BJ (cell line): ENCODE measurements at regions not wholly inside any gene's neighbourhood (a gene's known extent, or its start where the extent isn't known, plus 50 kb on each side); places are given as distances from the start of the nearest gene placed in this dataset.

Source experiments
- CTCF ChIA-PET: fragments of 350-600 bp; formaldehyde crosslinking; extraction: SDS; loops from one replicate; lab custom pipeline; 2021; ENCODE audit warnings: antibody characterized with exemption, inconsistent platforms; lab: Yijun Ruan, JAX
- POLR2A ChIA-PET: fragments of 300-600 bp; sonication (Branson Sonifier 250); formaldehyde crosslinking; extraction: SDS; loops from one replicate; lab custom pipeline; 2021; ENCODE audit warnings: antibody characterized with exemption; lab: Charles Lee
- DNase-seq: peaks from one replicate; pipeline ENCODE4 v3.0.0-alpha.2; 2011; ENCODE audit warnings: low read depth
- H3K27me3 ChIP-seq: 2 replicates; pipeline ENCODE4 v1.6.0; 2011; ENCODE audit warnings: low read length; ENCODE audit not compliant: control insufficient read depth, insufficient read depth
- H3K36me3 ChIP-seq: 2 replicates; pipeline ENCODE4 v1.5.1; 2011; ENCODE audit warnings: low read length; ENCODE audit not compliant: control insufficient read depth, insufficient read depth
- H3K4me3 ChIP-seq: 2 replicates; pipeline ENCODE4 v1.5.1; 2011; ENCODE audit warnings: low read depth, mild to moderate bottlenecking, control low read depth, low read length
- CTCF ChIP-seq: IDR thresholded peaks from 2 replicates; pipeline ENCODE4 v1.5.1; 2011; ENCODE audit warnings: low read depth, mild to moderate bottlenecking, control low read depth, inconsistent platforms, low read length, moderate library complexity; ENCODE audit not compliant: insufficient read depth

- Histone ChIP-seq H3K4me3 (no peak overlapping the region), H3K36me3 (no peaks in the 10 kb centered on the region), H3K27me3 (no peaks in the 10 kb centered on the region)
- no peak for DNase-seq
- ChIA-PET POLR2A (no interaction called here), CTCF (no interaction called here)
- TF ChIP-seq CTCF: no peak
These were observed 360.8 kb downstream of the SOX9 start for GRCh38 chr17:72481572-72481971.

- no peak for DNase-seq
- ChIA-PET CTCF (no interaction called here), POLR2A (no interaction called here)
- Histone ChIP-seq H3K4me3 (no peak overlapping the region), H3K27me3 (no peaks in the 10 kb centered on the region), H3K36me3 (no peaks in the 10 kb centered on the region)
- no peak for TF ChIP-seq CTCF
These were observed 364.8 kb downstream of the SOX9 start for GRCh38 chr17:72485596-72485995.

- ChIA-PET CTCF (interaction anchor here (0.7 to 1.1 kb wide), 2 partner anchors 15 to 24 kb away, joined by 3 read pairs; no protein-coding TSS in a partner anchor), POLR2A (no interaction called here)
- H3K36me3 ChIP-seq: no peaks in the 10 kb centered on the region
- no peak for TF ChIP-seq CTCF
- no peak overlapping the region for H3K4me3 ChIP-seq
- H3K27me3 ChIP-seq: no peaks in the 10 kb centered on the region
- DNase-seq: no peak
These were observed 366.0 kb downstream of the SOX9 start for GRCh38 chr17:72486806-72487205.

GRCh38 chr17:72487731-72488494 lies 367.1 kb downstream of the SOX9 start:
- ChIA-PET POLR2A (no interaction called here), CTCF (no interaction called here)
- H3K36me3 ChIP-seq: no peaks in the 10 kb centered on the region
- no peak overlapping the region for H3K4me3 ChIP-seq
- no peak for TF ChIP-seq CTCF
- H3K27me3 ChIP-seq: no peaks in the 10 kb centered on the region
- DNase-seq: no peak

- H3K27me3 ChIP-seq: no peaks in the 10 kb centered on the region
- no peak for TF ChIP-seq CTCF
- no peak overlapping the region for H3K4me3 ChIP-seq
- ChIA-PET POLR2A (no interaction called here), CTCF (no interaction called here)
- no peak for DNase-seq
- H3K36me3 ChIP-seq: no peaks in the 10 kb centered on the region
These were observed 367.9 kb downstream of the SOX9 start for GRCh38 chr17:72488555-72489271.
